HG03135 (cell line): ENCODE measurements at regions not wholly inside any gene's neighbourhood (a gene's known extent, or its start where the extent isn't known, plus 50 kb on each side); places are given as distances from the start of the nearest gene placed in this dataset.

Experiments used
- ATAC-seq: cut with Tn5 transposase; IDR thresholded peaks from one replicate; pipeline ENCODE4 v1.9.1; 2021; ENCODE audit warnings: mild to moderate bottlenecking, moderate library complexity; ENCODE audit not compliant: unreplicated experiment

DNA sequence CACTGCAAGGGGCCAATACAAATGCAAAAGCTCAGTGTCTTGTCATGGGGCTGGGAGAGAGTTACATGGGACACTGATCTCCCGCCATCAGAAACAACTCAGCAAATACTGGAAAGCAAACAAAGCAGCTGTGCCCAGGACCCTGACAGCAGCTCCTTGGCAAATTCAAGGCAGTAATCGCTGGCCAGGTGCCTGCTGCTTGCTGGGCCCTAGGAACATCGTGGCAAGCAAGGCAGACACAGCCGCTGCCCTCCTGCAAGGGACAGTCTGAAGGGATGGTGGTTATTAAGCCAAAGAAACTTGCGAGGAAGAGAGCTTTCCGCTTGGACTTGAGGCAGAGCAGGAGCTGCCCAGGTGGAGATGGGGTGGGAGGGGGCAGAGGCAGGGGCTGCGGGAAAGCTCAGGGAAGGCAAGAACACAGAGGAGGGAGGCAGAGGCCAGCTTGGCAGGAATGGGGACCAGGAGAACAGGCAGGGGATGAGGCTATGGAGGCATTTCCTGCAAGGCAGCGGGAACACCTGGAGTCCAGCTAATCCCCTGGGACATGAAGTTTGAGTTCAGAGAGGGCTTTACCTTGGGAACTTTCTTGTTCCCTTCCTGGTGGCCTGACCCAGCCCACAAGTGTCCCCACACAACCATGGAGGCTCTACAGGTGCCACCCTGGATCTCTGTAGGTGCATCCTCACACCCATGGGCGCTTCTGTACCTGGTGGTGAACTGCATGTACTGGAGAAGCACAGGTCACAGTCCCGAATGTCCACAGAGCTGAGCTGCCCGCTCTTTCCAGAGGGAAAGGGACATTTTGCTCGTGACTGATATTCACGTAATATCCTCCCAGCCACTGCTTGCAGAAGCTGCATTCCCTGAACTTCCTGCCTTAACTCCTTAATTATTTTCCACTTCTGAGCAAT lies 78.7 kb upstream of the ATP2B2 start:
- ATAC-seq: no peak

DNA sequence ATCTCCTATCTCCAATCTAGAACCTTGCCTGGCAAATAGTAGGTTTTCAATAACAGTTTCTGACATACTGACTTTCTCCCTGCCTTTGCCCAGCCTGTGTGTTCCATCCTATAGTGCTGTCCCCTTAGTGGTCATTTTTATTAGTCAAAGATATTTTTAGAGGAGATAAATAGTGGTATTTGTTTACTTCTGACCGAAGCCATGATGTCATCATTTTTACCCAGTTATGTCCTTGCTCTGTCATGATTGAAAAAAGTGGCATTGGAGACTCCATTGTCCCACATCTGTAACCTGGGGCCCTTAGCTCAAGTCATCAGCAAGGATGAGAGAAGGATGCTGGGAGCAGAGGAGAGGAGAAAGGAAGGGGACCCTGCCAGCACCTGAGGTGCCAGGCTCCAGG lies 80.6 kb upstream of the ATP2B2 start:
- no peak for ATAC-seq

DNA sequence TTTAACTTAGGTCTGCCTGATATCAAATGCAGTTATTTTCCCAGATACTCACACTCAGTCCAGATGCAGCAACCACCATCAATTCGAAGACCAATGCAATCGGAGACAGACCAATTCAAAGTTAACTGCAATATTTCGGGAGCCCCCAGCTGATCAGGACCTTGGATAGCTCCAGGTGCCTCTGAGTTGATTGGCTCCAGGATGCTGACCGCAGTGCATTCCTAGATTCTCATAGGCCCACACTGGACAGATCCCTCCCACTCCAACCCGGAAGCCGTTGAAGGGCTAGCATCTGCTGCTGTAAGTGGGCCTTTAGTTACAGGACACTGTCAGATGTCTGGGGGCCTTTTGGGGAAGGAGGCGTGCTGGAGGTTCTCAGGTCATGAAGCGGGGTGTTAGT lies 89.5 kb upstream of the ATP2B2 start:
- ATAC-seq: no peak

DNA sequence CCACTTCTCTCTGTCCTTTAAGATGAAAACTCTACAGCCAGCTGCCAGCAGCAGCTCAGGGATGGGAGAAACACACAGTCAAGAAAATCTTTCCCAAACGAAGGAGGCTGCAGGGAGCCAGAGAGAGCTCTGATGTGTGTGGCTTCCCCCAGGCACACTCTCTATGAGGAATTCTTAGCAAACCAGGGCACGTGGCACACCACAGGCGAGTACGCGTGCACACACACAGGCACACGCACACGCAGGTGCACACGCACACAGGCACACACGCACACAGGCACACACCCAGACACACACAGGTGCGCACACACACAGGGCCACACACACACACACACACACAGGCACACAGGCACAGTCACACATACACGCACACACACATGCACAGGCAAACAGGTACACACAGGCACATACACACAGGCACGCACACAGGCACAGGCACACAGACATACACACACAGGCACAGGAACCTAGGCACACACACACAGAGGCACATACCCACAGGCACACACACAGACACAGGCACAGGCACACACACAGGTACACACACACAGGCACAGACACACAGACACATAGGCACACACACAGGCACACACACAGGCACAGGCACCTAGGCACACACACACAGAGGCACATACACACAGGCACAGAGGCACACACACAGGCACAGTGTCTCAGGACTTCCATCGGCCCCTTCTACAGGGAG lies 91.5 kb upstream of the ATP2B2 start:
- ATAC-seq: no peak

DNA sequence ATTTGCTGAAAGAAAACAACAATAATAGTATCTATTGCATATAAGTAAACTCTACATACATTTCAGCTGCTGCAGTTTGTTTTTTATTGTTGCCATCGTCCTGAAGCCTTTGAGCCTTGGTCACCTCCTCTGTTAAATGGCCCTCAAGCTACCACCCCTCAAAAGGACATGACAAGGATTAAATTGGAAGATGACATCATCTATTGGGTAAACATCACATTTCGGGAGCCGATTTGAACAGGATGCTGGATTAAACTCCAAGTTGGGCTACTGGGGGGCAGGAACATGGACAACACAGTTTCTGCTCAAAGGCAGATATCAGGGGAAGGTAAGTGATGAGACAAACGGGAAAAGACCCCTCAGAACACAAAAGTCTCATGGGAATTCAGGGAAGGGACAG lies 92.3 kb upstream of the ATP2B2 start:
- no peak for ATAC-seq

DNA sequence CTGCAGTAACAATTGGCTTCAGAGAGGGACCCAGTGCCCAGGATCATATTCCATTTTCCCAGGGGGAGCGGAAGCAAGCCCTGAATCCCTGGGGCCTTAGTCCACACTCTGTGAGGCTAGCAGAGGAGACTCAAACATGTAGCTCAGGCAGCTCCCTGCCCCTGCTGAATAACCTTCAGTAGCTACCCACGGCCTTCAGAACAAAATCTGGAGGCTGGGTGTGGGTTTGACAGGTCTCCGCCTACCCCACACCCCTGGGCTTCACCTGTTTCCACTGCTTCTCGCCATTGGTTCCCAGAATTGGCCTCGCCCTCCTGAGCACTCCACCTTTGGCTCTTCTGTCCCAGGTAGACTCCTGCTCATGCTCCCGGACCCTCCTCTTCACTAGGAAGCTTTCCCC lies 93.6 kb upstream of the ATP2B2 start:
- ATAC-seq: no peak

DNA sequence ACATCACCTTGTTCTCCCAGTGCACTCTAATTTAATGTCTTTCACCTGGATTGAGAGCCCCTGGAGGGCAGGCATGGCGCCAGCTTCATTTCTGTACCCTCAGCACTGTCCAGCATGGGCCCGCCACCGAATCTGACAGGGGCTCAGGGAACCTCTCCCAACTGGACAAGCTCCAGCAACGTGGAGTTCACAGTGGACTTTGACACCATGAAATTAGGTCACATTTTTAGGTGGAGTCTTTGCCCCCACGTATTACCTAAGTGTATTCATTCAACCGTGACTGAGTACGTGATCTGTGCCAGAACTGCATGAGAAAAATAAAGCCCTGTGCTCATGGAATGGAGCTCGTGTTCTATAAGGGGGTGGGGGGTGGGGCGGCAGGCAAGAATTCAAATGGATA lies 94.1 kb upstream of the ATP2B2 start:
- no peak for ATAC-seq

DNA sequence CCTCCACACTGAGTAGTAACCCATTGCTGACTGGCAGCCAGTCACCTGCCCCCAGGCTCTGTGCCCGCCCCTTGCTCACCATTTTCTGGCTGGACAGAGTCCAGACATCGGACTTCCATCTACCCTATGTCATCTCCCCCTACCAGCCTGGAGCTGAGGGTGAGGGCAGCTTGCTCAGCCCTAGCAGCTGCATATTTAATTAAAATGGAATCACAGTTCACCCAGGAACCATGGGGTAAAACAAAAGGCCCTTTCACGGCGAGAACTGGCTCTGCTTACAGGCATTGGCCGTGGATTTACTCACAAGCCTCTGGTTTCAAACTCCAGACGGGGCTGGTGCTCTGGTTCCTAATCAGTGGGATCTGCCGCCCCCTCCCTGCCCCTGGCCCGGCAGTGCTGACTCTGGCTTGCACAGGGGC lies 94.9 kb upstream of the ATP2B2 start:
- no peak for ATAC-seq

DNA sequence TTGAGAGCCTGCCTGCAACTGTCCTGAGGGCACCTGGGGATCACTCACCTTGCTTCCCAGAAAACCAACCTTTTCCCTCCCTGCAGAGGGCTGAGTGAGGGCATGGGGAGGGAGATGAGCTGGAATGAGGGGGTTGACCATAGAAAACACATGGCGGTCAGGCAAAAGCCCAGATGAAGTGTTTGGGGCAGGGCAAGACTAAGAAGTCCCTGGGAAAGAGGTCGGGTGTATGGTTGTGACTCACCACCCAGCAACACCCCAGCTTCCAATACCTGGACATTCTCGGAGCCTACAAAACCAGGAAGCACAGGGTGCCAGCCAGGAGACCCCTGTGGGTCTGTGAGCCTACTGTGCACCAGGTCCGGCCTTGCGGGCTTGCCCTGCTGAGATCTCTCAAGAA lies 95.3 kb upstream of the ATP2B2 start:
- no peak for ATAC-seq

DNA sequence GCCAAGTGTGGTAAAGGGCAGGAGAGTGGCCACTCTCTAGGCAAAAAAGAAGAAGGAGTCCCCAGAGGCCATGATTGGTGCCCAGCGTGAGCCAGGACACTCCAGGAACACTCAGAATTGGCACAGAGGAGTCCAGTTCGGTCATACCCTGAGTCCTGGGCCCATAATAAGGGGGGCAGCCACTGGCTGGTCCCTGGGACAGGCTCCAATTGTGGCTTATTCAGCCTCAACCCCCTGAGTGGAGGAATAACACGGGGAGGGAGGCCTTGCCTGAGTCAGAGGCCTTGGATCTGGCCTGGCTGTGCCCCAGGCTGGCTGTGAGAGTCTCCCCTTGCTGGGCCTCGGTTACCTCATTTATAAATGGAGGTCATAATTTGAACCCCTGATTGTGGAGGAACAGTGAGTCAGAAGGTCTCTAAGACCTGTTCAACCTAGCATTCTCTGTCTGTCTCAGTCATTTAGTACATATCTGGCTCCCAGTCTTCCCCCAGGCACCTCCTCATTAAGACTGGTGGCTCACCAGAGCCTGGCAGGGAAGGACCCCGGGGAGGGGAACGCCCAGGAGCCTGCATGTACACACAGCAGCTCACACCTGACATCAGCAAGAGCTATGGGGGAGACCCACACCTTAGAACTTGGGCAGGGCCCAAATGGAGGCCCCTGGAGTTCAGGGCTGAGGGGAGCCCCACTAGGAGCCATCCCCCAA lies 95.9 kb upstream of the ATP2B2 start:
- ATAC-seq: no peak

DNA sequence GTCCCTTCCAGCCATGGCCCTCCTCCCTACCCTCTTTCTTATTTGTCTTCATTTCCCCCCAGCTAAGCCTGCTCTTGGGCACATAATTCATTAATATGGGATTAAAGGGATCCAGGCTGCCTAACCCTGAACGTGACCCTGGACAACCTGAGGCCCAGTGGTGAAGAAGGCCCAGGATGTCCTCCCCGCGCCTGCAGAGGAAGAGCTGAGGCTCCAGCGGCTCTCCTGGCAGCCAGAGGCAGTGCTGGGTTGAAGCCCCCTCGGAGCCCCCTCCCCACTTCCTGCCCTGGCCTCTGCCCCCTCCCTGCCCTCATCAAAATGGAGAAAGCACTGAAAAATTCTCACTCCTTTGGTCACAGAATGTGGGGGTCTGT lies 96.5 kb upstream of the ATP2B2 start:
- ATAC-seq: no peak

DNA sequence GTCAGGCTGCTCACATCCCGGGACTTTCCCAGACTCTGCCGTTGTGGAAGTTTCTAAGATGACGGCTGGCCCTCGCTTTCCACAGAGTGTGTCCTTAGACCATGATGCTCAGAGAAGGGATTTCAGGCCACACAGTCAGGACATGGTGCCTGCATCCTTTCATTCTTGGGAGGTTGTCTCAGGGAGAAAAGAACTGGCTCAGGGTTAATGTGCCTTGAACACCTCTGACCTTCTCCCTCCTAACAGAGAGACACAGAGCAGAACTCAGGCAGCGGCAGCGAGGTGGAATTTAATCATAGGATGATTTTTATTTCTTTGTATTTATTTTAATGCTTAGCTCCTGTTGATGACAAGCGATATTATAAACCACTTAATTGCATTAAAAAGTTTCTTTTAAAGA lies 96.9 kb upstream of the ATP2B2 start:
- ATAC-seq: no peak

DNA sequence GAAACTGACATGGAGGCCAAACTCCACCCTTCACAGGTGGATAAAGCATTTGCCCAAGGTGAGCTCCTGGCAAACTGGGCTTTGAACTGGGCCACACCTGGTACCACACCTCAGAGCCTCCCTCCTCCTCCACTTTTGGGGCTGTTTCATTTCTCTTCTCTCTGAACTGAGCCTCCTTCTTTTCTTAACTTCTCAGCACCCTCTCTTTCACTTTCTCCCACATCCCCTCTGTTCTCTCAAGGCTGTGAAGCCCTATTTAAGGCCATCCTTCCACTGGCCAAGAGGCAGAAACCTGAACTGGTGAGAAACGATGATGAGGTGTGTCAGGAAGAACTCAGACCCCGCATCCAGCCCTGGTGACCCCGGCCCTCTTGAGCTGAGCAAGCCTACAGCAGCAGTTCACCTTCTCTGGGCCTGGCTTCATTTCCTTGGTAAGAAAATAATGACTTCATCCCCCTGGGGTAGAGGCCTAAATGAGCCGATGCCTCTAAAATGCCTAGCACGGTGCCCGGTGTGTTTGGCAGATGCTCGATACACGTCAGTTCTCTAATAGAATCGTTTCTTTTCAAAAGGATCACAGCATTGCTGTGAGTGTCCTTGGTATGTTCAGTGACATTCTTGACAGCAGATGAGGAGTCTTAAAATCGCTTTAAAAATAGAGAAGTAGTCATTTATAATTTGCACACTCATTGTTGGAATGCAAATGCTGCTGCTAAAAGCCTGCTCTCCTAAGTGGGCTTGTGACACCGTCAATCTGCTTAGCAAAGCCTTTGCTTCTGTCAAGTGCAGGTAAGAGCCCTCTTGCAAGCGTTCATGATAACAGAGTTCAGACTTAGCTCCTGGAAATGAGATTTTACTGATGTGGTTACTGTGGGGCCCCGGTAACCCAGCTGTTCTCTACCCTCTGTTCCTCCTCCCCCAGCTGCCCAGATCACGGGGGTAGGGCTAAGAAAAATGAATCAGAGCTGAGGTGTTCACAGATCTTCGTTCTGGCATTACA lies 97.7 kb upstream of the ATP2B2 start:
- peak; percentile 55 for ATAC-seq

DNA sequence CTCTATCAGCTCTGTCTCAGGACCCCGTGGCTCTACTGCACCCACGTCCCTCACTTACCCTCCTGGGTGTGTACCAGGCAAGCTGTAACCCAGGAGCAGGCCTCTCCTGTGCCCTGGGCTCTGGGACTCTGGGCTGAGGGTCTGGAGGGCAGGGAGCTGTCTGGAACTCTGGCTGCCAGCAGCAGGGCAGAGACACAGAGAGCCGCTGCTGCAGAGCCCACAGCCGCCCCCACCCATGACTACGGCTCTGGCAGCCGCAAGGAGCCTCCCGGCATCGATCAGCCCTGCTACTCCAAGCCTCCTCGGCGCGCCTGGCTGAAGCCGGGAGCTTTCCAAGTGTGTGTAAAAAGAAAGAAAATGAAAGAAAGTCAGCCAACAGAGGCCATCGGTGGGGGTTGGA lies 103.7 kb upstream of the ATP2B2 start:
- ATAC-seq: no peak

DNA sequence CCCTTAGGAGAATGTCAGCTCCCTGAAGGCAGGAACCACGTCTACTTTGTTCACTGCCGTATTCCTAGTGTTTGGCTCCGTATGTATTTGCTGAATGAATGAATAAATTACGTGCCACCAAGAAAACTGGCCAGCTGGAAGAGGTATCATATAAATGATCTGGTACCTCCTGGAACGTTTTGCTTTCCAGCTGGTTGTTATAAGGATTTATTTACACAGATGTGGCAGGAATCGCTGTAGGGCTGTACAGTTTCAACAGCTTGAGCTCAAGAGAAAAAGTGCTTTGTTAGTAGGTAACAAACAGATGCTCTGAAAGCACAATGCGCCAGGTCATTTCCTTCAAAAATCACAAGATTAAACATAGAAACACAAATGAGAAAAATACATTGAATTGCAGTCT lies 108.8 kb upstream of the ATP2B2 start:
- ATAC-seq: no peak

DNA sequence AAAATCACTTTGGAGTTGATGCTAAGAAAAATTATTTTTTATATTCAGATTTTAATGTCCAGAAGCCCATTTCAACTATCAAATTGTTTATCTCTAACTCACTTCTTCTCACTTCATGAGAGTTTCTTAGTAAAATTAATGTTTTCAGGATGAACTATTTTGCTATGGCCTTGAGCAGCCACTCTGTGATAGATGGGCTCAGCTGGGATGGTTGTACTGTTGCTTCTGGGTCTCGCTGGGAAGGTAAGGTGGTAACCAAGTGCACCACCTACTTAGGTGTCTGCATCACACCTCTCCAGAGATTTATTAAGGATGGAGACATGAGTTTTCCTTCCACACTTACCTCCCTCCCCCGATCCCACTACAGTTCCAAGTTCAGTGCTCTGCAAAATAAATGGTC lies 110.3 kb upstream of the ATP2B2 start:
- no peak for ATAC-seq

DNA sequence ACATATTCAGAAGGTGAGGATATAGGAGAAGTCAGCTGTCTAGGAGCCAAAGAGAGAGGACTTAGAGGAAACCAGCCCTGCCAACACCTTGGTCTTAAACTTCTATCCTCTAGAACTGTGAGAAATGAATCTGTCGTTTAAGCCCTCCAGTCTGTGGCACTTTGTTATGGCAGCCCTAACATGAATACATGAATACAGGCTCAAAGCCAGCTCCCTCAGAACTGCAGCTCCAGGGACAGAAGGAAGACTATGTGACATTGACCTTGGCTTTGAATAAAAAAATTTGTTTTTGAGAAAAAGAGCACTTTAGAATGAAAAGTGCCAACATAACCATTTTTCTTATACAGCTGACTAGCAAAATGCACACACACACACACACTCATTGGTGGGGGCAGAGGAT lies 110.9 kb upstream of the ATP2B2 start:
- ATAC-seq: no peak

DNA sequence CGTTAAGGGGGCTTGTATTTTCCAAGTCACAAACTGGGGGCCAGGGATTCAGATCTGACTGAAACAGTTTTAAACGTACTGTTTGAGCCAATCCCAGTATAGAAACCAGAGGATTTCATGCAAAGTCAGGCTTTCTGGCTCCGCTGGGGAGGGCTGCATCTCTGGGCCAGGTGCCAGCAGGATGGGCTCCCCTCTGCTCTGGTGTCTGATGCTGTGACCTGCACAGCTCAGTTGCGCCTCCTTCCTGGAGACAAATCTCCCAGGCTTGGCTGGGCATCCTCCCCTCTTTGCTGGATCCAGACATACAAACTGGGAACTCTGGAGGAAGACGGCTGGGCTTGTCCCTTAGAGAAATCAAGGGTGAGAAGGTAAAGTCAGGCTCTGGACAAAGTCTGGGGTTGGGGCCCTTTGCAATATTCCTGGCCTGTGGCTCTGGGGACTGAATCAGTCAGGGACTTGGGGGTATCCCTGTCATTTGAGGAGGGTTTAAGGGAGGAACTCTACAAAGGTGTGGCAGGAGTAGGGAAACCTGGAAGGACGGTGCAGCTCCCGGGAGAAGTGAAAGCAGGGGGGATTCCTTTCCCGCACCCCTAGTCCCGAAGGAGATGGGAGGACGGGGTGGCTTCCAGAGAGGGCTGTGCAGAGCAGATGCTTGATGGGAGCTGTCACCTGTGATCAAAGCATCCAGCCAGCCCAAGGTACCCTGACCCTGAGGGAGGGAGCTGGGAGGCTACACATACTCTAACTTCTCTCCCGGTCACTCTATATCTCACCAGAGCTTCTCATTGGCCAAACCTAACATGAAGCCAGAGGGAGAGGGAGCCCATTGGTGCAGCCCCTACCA lies 114.8 kb upstream of the ATP2B2 start:
- ATAC-seq: no peak

DNA sequence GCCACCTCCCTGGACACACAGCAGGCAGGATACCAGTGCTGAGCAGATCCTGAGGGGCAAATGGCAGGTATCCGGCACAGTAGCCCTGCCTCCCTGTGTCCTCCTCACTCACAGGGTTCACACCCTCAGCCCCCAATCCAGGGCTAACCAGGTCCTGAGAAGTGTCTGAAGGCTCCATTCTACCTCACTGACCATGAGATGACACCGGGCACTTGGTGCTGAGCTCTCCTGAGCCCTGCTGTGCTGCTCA lies 115.4 kb upstream of the ATP2B2 start:
- no peak for ATAC-seq
